HG03159 (cell line): ENCODE measurements at regions not wholly inside any gene's neighbourhood (a gene's known extent, or its start where the extent isn't known, plus 50 kb on each side); places are given as distances from the start of the nearest gene placed in this dataset.

Source experiments
- ATAC-seq: cut with Tn5 transposase; IDR thresholded peaks from one replicate; pipeline ENCODE4 v1.9.1; 2021; ENCODE audit warnings: mild to moderate bottlenecking, moderate library complexity; ENCODE audit not compliant: unreplicated experiment

- ATAC-seq = peak; percentile 51
These were observed 361.8 kb downstream of the GATA3 start for GRCh38 chr10:8416192-8416701.

GRCh38 chr10:8416760-8417159 is 362.3 kb downstream of the GATA3 start:
- no peak for ATAC-seq

GRCh38 chr10:8417631-8418030 is 363.1 kb downstream of the GATA3 start:
- no peak for ATAC-seq

GRCh38 chr10:8418631-8419030 is 364.1 kb downstream of the GATA3 start:
- no peak for ATAC-seq

- no peak for ATAC-seq
These were observed 365.7 kb downstream of the GATA3 start for GRCh38 chr10:8420182-8420581.

- no peak for ATAC-seq
These were observed 370.2 kb downstream of the GATA3 start for GRCh38 chr10:8424555-8425211.

GRCh38 chr10:8428654-8429053 is 374.2 kb downstream of the GATA3 start:
- no peak for ATAC-seq

GRCh38 chr10:8430321-8430720 is 375.8 kb downstream of the GATA3 start:
- no peak for ATAC-seq

- no peak for ATAC-seq
These were observed 377.0 kb downstream of the GATA3 start for GRCh38 chr10:8431511-8431910.

GRCh38 chr10:8435186-8436055 is 380.9 kb downstream of the GATA3 start:
- ATAC-seq = no peak

- ATAC-seq = no peak
These were observed 383.4 kb downstream of the GATA3 start for GRCh38 chr10:8437896-8438295.

GRCh38 chr10:8438603-8439002 is 384.1 kb downstream of the GATA3 start:
- no peak for ATAC-seq

- no peak for ATAC-seq
These were observed 384.6 kb downstream of the GATA3 start for GRCh38 chr10:8439040-8439439.

- no peak for ATAC-seq
These were observed 390.1 kb downstream of the GATA3 start for GRCh38 chr10:8444630-8445029.

GRCh38 chr10:8445353-8445752 is 390.9 kb downstream of the GATA3 start:
- ATAC-seq = no peak

GRCh38 chr10:8449909-8450308 is 395.4 kb downstream of the GATA3 start:
- no peak for ATAC-seq

- ATAC-seq = no peak
These were observed 399.1 kb downstream of the GATA3 start for GRCh38 chr10:8453587-8453986.

- no peak for ATAC-seq
These were observed 399.9 kb downstream of the GATA3 start for GRCh38 chr10:8454357-8454756.

GRCh38 chr10:8455181-8455580 is 400.7 kb downstream of the GATA3 start:
- ATAC-seq = no peak

- no peak for ATAC-seq
These were observed 401.9 kb downstream of the GATA3 start for GRCh38 chr10:8456386-8456785.

GRCh38 chr10:8460626-8461025 is 406.1 kb downstream of the GATA3 start:
- ATAC-seq = no peak

GRCh38 chr10:8462565-8462964 is 408.1 kb downstream of the GATA3 start:
- ATAC-seq = no peak
